22Rv1 (cell line): ENCODE measurements at regions not wholly inside any gene's neighbourhood (a gene's known extent, or its start where the extent isn't known, plus 50 kb on each side); places are given as distances from the start of the nearest gene placed in this dataset.

ENCODE experiments used
- CTCF ChIP-seq: fragments of 450-650 bp; IDR thresholded peaks from 2 replicates; pipeline ENCODE4 v1.5.1; 2017; ENCODE audit warnings: mild to moderate bottlenecking
- ZFX ChIP-seq: fragments of 450-650 bp; IDR thresholded peaks from 2 replicates; pipeline ENCODE4 v1.6.1; 2017; ENCODE audit warnings: antibody characterized with exemption, borderline replicate concordance

GRCh38 chr15:94070356-94071295 is 160.7 kb upstream of the MCTP2 start:
- TF ChIP-seq CTCF, result no peak
- TF ChIP-seq ZFX, result no peak
